Adrenal gland (tissue), 5 donors: ENCODE measurements at regions not wholly inside any gene's neighbourhood (a gene's known extent, or its start where the extent isn't known, plus 50 kb on each side); places are given as distances from the start of the nearest gene placed in this dataset.

Source experiments
- CTCF ChIP-seq, 6 experiments: fragments of 450-650 bp in 4 of 6; fragments of 200-600 bp in 2 of 6; sonication (generic) in 1 of 6; IDR thresholded peaks; 1 replicate in 5 of 6; 2 replicates in 1 of 6; pipeline versions ENCODE4 v1.5.1 to v1.8.0; 2016 to 2021; ENCODE audit warnings: antibody characterized with exemption in 6 of 6, mild to moderate bottlenecking in 2 of 6, moderate library complexity in 1 of 6
- POLR2A ChIP-seq, 2 donors: fragments of 450-650 bp; IDR thresholded peaks; one replicate each; pipeline ENCODE4 v1.6.1; 2017; ENCODE audit warnings: antibody characterized with exemption in 2 of 2, mild to moderate bottlenecking in 2 of 2, moderate library complexity in 1 of 2
- donor health status: DM: no; HTN: no; CAD: no.

GRCh38 chr4:116303736-116304188, 781.6 kb downstream of the TRAM1L1 start:
- TF ChIP-seq POLR2A (IDR thresholded peaks at IDR 0.05): no peak
- no peak for TF ChIP-seq CTCF (IDR thresholded peaks at IDR 0.05)
